Thoracic aorta (tissue), 2 donors: ENCODE measurements at regions not wholly inside any gene's neighbourhood (a gene's known extent, or its start where the extent isn't known, plus 50 kb on each side); places are given as distances from the start of the nearest gene placed in this dataset.
"Not testable (repeated sequence)": the region's sequence is repeated elsewhere in the genome, so short reads cannot be mapped to it uniquely, and the experiment has no call there.

Source experiments
- ATAC-seq: fragments of 150-250 bp; one replicate; pipeline ENCODE4 v1.8.0; 2017; ENCODE audit warnings: low read depth; ENCODE audit not compliant: insufficient number of reproducible peaks, low FRiP score
- DNase-seq: peaks from one replicate; pipeline ENCODE4 v3.0.0-alpha.2; 2020; ENCODE audit warnings: low spot score
- H3K27ac ChIP-seq, 2 donors: fragments of 200-600 bp; sonication (generic); 1 replicate in 1 of 2; 2 replicates in 1 of 2; pipeline ENCODE4 v1.5.1; 2016; ENCODE audit warnings: mild to moderate bottlenecking in 2 of 2, moderate library complexity in 2 of 2
- H3K27me3 ChIP-seq: fragments of 200-600 bp; sonication (generic); replicated peaks from 2 replicates; pipeline ENCODE4 v1.6.0; 2016; ENCODE audit warnings: mild to moderate bottlenecking; ENCODE audit not compliant: insufficient read depth
- H3K36me3 ChIP-seq: fragments of 200-600 bp; sonication (generic); one replicate; pipeline ENCODE4 v1.5.1; 2016
- H3K4me1 ChIP-seq, 2 donors: fragments of 200-600 bp; sonication (generic); 1 replicate in 1 of 2; 2 replicates in 1 of 2; pipeline versions ENCODE4 v1.5.1 to v1.6.0; 2016; ENCODE audit warnings: low read depth in 2 of 2, mild to moderate bottlenecking in 1 of 2; ENCODE audit not compliant: control insufficient read depth in 1 of 2
- H3K4me3 ChIP-seq: fragments of 200-600 bp; sonication (generic); 2 replicates; pipeline ENCODE4 v1.5.1; 2016; ENCODE audit warnings: mild to moderate bottlenecking
- H3K9me3 ChIP-seq: fragments of 200-600 bp; sonication (generic); 2 replicates; pipeline ENCODE4 v1.5.1; 2016
- TF ChIP-seq, protein P1 (sequence below): fragments of 200-600 bp; sonication (generic); IDR thresholded peaks from one replicate; pipeline ENCODE4 v1.5.1; 2019; ENCODE audit warnings: antibody characterized with exemption

DNA sequence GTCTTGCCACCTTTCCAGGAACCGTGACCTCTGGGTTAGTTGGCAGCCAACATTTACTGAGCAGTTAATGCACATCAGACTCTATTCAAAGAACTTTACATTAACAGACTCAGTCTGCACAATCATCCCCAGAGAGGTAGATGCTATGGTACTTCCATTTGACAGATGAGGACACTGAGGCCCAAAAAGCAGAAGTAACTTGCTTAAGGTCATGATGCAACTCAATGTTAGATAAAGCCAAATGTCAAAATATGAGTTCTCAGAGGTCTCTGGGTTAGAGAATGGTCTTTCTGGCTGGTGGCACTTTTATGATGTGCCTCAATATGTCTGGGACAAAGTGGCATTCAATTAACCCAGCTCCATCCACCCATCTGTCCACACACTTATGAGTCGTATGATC lies 450.0 kb downstream of the MIAT start:
- ATAC-seq (peak; percentile 6), DNase-seq (no peak)
- no peaks in the 10 kb centered on the region for H3K27me3 ChIP-seq
- peak overlapping the region; percentile 80 to 87 for H3K27ac ChIP-seq
- no peaks in the 10 kb centered on the region for H3K9me3 ChIP-seq
- no peak overlapping the region for H3K4me3 ChIP-seq
- TF ChIP-seq, protein P1, sequence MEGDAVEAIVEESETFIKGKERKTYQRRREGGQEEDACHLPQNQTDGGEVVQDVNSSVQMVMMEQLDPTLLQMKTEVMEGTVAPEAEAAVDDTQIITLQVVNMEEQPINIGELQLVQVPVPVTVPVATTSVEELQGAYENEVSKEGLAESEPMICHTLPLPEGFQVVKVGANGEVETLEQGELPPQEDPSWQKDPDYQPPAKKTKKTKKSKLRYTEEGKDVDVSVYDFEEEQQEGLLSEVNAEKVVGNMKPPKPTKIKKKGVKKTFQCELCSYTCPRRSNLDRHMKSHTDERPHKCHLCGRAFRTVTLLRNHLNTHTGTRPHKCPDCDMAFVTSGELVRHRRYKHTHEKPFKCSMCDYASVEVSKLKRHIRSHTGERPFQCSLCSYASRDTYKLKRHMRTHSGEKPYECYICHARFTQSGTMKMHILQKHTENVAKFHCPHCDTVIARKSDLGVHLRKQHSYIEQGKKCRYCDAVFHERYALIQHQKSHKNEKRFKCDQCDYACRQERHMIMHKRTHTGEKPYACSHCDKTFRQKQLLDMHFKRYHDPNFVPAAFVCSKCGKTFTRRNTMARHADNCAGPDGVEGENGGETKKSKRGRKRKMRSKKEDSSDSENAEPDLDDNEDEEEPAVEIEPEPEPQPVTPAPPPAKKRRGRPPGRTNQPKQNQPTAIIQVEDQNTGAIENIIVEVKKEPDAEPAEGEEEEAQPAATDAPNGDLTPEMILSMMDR, result no peak
- peaks cover 42 to 93% of the 10 kb centered on the region in 2 donors for H3K4me1 ChIP-seq
- H3K36me3 ChIP-seq, result no peaks in the 10 kb centered on the region

DNA sequence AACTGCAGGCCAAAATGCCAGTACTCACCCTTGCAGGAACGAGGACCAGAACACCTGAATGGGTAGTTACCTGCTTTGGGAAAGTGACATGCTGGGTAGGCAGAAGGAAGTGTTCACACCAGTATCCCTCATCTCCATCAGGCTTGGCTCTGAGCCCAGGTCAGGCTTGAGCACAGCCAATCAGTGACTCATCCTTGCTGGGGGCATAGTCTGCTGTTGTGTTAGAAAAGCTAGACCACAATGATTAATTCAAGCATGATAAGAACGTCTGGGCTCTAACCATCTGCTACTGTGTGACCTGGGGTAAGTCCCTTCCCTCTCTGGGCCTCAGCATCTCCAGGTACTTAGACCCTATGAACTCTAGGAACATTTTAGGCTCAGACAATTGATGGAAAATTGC lies 450.4 kb downstream of the MIAT start:
- no peak overlapping the region for H3K4me3 ChIP-seq
- TF ChIP-seq, protein P1, result no peak
- DNase-seq (peak; percentile 67), ATAC-seq (peak; percentile 48)
- peak overlapping the region; percentile 80 to 87 for H3K27ac ChIP-seq
- H3K36me3 ChIP-seq, result no peaks in the 10 kb centered on the region
- H3K4me1 ChIP-seq, result peaks cover 45 to 91% of the 10 kb centered on the region in 2 donors
- H3K9me3 ChIP-seq, result no peaks in the 10 kb centered on the region
- no peaks in the 10 kb centered on the region for H3K27me3 ChIP-seq

DNA sequence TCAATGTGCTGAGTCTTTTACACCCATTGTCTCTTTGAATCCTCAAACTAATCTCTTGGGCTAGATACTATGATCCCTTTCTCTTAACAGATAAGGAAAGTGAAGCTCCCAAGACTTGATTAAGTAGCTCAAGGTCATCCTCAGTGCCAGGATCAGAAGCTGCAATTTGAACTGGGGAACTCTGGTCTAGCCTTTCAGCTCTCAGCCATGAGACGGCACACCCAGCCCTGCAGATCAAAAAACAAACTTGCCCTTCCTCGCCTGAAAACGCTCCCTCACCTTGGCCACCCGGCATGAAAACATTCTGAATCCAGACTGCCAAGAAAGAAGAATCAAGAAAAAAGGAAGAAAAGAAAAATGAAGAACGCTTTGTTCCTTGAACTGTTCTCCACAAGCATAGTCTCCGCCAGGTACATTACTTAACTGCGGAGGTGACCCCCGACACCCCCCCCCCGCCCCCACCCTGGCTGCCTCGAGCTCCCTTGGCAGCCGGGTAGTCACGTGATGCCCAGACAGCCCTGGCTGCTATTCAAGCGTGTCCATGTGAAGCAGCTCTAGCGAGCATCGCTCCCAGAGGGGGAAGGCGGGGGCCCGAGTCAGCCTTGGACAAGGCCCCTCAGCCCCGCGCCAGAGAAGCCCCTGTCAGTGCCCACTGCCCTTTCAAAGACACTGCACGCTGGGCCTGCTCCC lies 451.2 kb downstream of the MIAT start:
- ATAC-seq (no peak), DNase-seq (no peak)
- TF ChIP-seq, protein P1, result no peak
- Histone ChIP-seq H3K9me3 (no peaks in the 10 kb centered on the region), H3K27me3 (no peaks in the 10 kb centered on the region), H3K27ac (peak overlapping the region; percentile 80 to 87), H3K4me3 (peak overlapping the region; percentile 11), H3K4me1 (peaks cover 53 to 91% of the 10 kb centered on the region in 2 donors), H3K36me3 (no peaks in the 10 kb centered on the region)

DNA sequence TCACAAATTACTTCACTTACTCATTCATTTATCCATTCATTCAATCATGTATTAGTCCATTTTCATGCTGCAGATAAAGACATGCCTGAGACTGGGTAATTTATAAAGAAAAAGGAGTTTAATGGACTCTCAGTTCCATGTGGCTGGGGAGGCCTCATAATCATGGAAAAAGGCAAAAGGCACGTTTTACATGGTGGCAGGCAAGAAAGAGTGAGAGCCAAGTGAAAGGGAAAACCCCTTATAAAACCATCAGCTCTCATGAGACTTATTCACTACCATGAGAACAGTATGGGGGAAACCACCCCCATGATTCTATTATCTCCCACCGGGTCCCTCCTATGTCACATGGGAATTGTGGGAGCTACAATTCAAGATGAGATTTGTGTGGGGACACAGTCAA lies 452.0 kb downstream of the MIAT start:
- not testable (repeated sequence) for ATAC-seq, H3K9me3 ChIP-seq, H3K36me3 ChIP-seq, H3K4me3 ChIP-seq, DNase-seq, H3K27me3 ChIP-seq
- Histone ChIP-seq H3K27ac (peak overlapping the region in 1 of 2 donors; percentile 87), H3K4me1 (peaks cover 54 to 85% of the 10 kb centered on the region in 2 donors)

DNA sequence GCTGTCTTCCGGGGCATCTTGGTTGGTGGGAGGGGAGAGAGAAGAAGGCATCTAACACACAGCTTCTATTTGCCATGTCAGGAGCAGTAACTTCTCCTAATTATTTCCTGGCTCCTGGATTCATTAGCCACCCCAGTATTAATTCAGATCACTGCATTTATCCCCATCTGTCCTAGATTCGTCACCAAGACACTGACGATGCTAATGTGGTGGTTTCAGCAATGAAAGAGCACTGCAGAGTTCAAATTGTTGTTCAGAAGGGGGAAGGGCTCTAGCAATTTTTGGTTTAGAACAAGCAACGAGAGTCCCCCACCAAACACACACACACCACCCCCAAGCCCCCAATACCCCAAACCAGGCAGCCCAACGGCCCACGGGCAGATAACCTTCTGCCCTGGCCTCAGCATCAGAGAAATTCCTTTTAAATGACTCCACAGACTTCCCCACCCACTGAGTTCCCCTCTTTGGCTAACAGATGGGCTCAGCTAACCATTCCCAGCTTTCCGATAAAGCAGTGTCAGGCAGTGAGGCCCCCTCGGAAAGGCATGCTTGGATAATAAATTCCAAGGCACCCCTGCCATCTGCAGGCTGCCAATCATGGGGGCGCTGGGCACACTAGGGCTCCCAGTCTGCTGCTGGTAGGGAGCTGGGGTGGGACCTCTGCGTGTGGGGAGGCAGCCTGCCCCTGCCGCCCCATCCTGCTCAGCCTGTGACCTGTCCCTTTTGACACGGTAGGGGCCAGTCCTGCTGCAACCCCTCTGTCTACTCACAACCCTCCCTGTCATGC lies 453.5 kb downstream of the MIAT start:
- peaks cover 54 to 79% of the 10 kb centered on the region in 2 donors for H3K4me1 ChIP-seq
- no peak overlapping the region for H3K4me3 ChIP-seq
- peak overlapping the region; percentile 0 to 28 for H3K27ac ChIP-seq
- no peak for ATAC-seq
- H3K9me3 ChIP-seq, result no peaks in the 10 kb centered on the region
- H3K36me3 ChIP-seq, result no peaks in the 10 kb centered on the region
- no peak for DNase-seq
- H3K27me3 ChIP-seq, result no peaks in the 10 kb centered on the region
- TF ChIP-seq, protein P1, result no peak
